ENCODE measurements at regions not wholly inside any gene's neighbourhood (a gene's known extent, or its start where the extent isn't known, plus 50 kb on each side); places are given as distances from the start of the nearest gene placed in this dataset.
"Not testable (repeated sequence)": the region's sequence is repeated elsewhere in the genome, so short reads cannot be mapped to it uniquely, and the experiment has no call there.

- no peak for DNase-seq
These were observed 147.9 kb downstream of the AVL9 start for GRCh38 chr7:32643194-32643593.

- no peak for DNase-seq
These were observed 143.8 kb downstream of the AVL9 start for GRCh38 chr7:32639122-32639521.

- not testable (repeated sequence) for DNase-seq
These were observed 143.3 kb downstream of the AVL9 start for GRCh38 chr7:32638479-32639121.
